ENCODE measurements at regions not wholly inside any gene's neighbourhood (a gene's known extent, or its start where the extent isn't known, plus 50 kb on each side); places are given as distances from the start of the nearest gene placed in this dataset.
A peak's percentile ranks its signal among the peaks of the same experiment; 100 is the strongest.

- Histone ChIP-seq H2AFZ (ENCODE audit: low read length, unreplicated experiment) (no peak overlapping the region), H3K4me3 (ENCODE audit: low read depth, low read length) (no peak overlapping the region), H3K79me2 (ENCODE audit: control insufficient read depth, insufficient read depth, low read length, unreplicated experiment) (no peaks in the 10 kb centered on the region), H3K4me1 (ENCODE audit: control insufficient read depth, insufficient read depth, low read length, unreplicated experiment) (no peaks in the 10 kb centered on the region), H3K27me3 (ENCODE audit: insufficient read depth, low read length) (no peaks in the 10 kb centered on the region), H3K36me3 (ENCODE audit: insufficient read depth, low read length) (no peaks in the 10 kb centered on the region), H3K27ac (ENCODE audit: low read depth, low read length) (no peak overlapping the region)
These were observed 1596.6 kb downstream of the SI start for GRCh38 chr3:163481738-163482137.

GRCh38 chr3:163476179-163476578 lies 1602.1 kb downstream of the SI start:
- Histone ChIP-seq H3K79me2 (ENCODE audit: control insufficient read depth, insufficient read depth, low read length, unreplicated experiment) (no peaks in the 10 kb centered on the region), H3K27ac (ENCODE audit: low read depth, low read length) (no peak overlapping the region), H3K4me3 (ENCODE audit: low read depth, low read length) (no peak overlapping the region), H2AFZ (ENCODE audit: low read length, unreplicated experiment) (no peak overlapping the region), H3K27me3 (ENCODE audit: insufficient read depth, low read length) (no peaks in the 10 kb centered on the region), H3K4me1 (ENCODE audit: control insufficient read depth, insufficient read depth, low read length, unreplicated experiment) (no peaks in the 10 kb centered on the region), H3K36me3 (ENCODE audit: insufficient read depth, low read length) (no peaks in the 10 kb centered on the region)

- Histone ChIP-seq H3K27ac (ENCODE audit: low read depth, low read length) (no peak overlapping the region), H3K36me3 (ENCODE audit: insufficient read depth, low read length) (no peaks in the 10 kb centered on the region), H3K4me3 (ENCODE audit: low read depth, low read length) (no peak overlapping the region), H2AFZ (ENCODE audit: low read length, unreplicated experiment) (no peak overlapping the region), H3K27me3 (ENCODE audit: insufficient read depth, low read length) (no peaks in the 10 kb centered on the region), H3K79me2 (ENCODE audit: control insufficient read depth, insufficient read depth, low read length, unreplicated experiment) (no peaks in the 10 kb centered on the region), H3K4me1 (ENCODE audit: control insufficient read depth, insufficient read depth, low read length, unreplicated experiment) (no peaks in the 10 kb centered on the region)
These were observed 1603.5 kb downstream of the SI start for GRCh38 chr3:163474766-163475165.

GRCh38 chr3:163468531-163469335 lies 1609.6 kb downstream of the SI start:
- H3K4me3 ChIP-seq (ENCODE audit: low read depth, low read length): no peak overlapping the region
- no peaks in the 10 kb centered on the region for H3K79me2 ChIP-seq (ENCODE audit: control insufficient read depth, insufficient read depth, low read length, unreplicated experiment)
- H3K36me3 ChIP-seq (ENCODE audit: insufficient read depth, low read length): no peaks in the 10 kb centered on the region
- no peaks in the 10 kb centered on the region for H3K4me1 ChIP-seq (ENCODE audit: control insufficient read depth, insufficient read depth, low read length, unreplicated experiment)
- H3K27me3 ChIP-seq (ENCODE audit: insufficient read depth, low read length): no peaks in the 10 kb centered on the region
- H3K27ac ChIP-seq (ENCODE audit: low read depth, low read length): no peak overlapping the region
- H2AFZ ChIP-seq (ENCODE audit: low read length, unreplicated experiment): no peak overlapping the region

- Histone ChIP-seq H3K27ac (ENCODE audit: low read depth, low read length) (no peak overlapping the region), H3K79me2 (ENCODE audit: control insufficient read depth, insufficient read depth, low read length, unreplicated experiment) (no peaks in the 10 kb centered on the region), H2AFZ (ENCODE audit: low read length, unreplicated experiment) (peak overlapping the region; percentile 75), H3K27me3 (ENCODE audit: insufficient read depth, low read length) (no peaks in the 10 kb centered on the region), H3K4me1 (ENCODE audit: control insufficient read depth, insufficient read depth, low read length, unreplicated experiment) (no peaks in the 10 kb centered on the region), H3K4me3 (ENCODE audit: low read depth, low read length) (peak overlapping the region; percentile 57), H3K36me3 (ENCODE audit: insufficient read depth, low read length) (no peaks in the 10 kb centered on the region)
These were observed 1615.8 kb downstream of the SI start for GRCh38 chr3:163462446-163462845.

GRCh38 chr3:163450698-163451097 lies 1627.6 kb downstream of the SI start:
- Histone ChIP-seq H3K79me2 (ENCODE audit: control insufficient read depth, insufficient read depth, low read length, unreplicated experiment) (no peaks in the 10 kb centered on the region), H2AFZ (ENCODE audit: low read length, unreplicated experiment) (no peak overlapping the region), H3K36me3 (ENCODE audit: insufficient read depth, low read length) (no peaks in the 10 kb centered on the region), H3K4me1 (ENCODE audit: control insufficient read depth, insufficient read depth, low read length, unreplicated experiment) (no peaks in the 10 kb centered on the region), H3K4me3 (ENCODE audit: low read depth, low read length) (no peak overlapping the region), H3K27ac (ENCODE audit: low read depth, low read length) (no peak overlapping the region), H3K27me3 (ENCODE audit: insufficient read depth, low read length) (no peaks in the 10 kb centered on the region)

- no peak overlapping the region for H3K27ac ChIP-seq (ENCODE audit: low read depth, low read length)
- H2AFZ ChIP-seq (ENCODE audit: low read length, unreplicated experiment): no peak overlapping the region
- H3K4me1 ChIP-seq (ENCODE audit: control insufficient read depth, insufficient read depth, low read length, unreplicated experiment): no peaks in the 10 kb centered on the region
- H3K36me3 ChIP-seq (ENCODE audit: insufficient read depth, low read length): no peaks in the 10 kb centered on the region; the same call in 1 of the 2 replicates
- H3K27me3 ChIP-seq (ENCODE audit: insufficient read depth, low read length): no peaks in the 10 kb centered on the region
- H3K79me2 ChIP-seq (ENCODE audit: control insufficient read depth, insufficient read depth, low read length, unreplicated experiment): no peaks in the 10 kb centered on the region
- no peak overlapping the region for H3K4me3 ChIP-seq (ENCODE audit: low read depth, low read length)
These were observed 1639.5 kb downstream of the SI start for GRCh38 chr3:163438760-163439159.

GRCh38 chr3:163422671-163423070 lies 1655.6 kb downstream of the SI start:
- no peaks in the 10 kb centered on the region for H3K79me2 ChIP-seq (ENCODE audit: control insufficient read depth, insufficient read depth, low read length, unreplicated experiment)
- H3K4me3 ChIP-seq (ENCODE audit: low read depth, low read length): no peak overlapping the region
- H3K27ac ChIP-seq (ENCODE audit: low read depth, low read length): no peak overlapping the region
- H3K4me1 ChIP-seq (ENCODE audit: control insufficient read depth, insufficient read depth, low read length, unreplicated experiment): no peaks in the 10 kb centered on the region
- H3K27me3 ChIP-seq (ENCODE audit: insufficient read depth, low read length): no peaks in the 10 kb centered on the region
- H3K36me3 ChIP-seq (ENCODE audit: insufficient read depth, low read length): no peaks in the 10 kb centered on the region
- H2AFZ ChIP-seq (ENCODE audit: low read length, unreplicated experiment): no peak overlapping the region

GRCh38 chr3:163391407-163392181 lies 1686.7 kb downstream of the SI start:
- Histone ChIP-seq H3K79me2 (ENCODE audit: control insufficient read depth, insufficient read depth, low read length, unreplicated experiment) (no peaks in the 10 kb centered on the region), H3K36me3 (ENCODE audit: insufficient read depth, low read length) (no peaks in the 10 kb centered on the region), H3K27me3 (ENCODE audit: insufficient read depth, low read length) (no peaks in the 10 kb centered on the region), H3K27ac (ENCODE audit: low read depth, low read length) (no peak overlapping the region), H3K4me3 (ENCODE audit: low read depth, low read length) (no peak overlapping the region), H2AFZ (ENCODE audit: low read length, unreplicated experiment) (no peak overlapping the region), H3K4me1 (ENCODE audit: control insufficient read depth, insufficient read depth, low read length, unreplicated experiment) (no peaks in the 10 kb centered on the region)

GRCh38 chr3:163384383-163384782 lies 1693.9 kb downstream of the SI start:
- Histone ChIP-seq H2AFZ (ENCODE audit: low read length, unreplicated experiment) (no peak overlapping the region), H3K27me3 (ENCODE audit: insufficient read depth, low read length) (no peaks in the 10 kb centered on the region)

GRCh38 chr3:163382183-163382582 lies 1696.1 kb downstream of the SI start:
- Histone ChIP-seq H3K27me3 (ENCODE audit: insufficient read depth, low read length) (no peaks in the 10 kb centered on the region), H3K36me3 (ENCODE audit: insufficient read depth, low read length) (no peaks in the 10 kb centered on the region), H3K27ac (ENCODE audit: low read depth, low read length) (no peak overlapping the region), H3K79me2 (ENCODE audit: control insufficient read depth, insufficient read depth, low read length, unreplicated experiment) (no peaks in the 10 kb centered on the region), H3K4me3 (ENCODE audit: low read depth, low read length) (no peak overlapping the region), H2AFZ (ENCODE audit: low read length, unreplicated experiment) (no peak overlapping the region), H3K4me1 (ENCODE audit: control insufficient read depth, insufficient read depth, low read length, unreplicated experiment) (no peaks in the 10 kb centered on the region)

More at GRCh38 chr3:163384383-163384782, 1693.9 kb downstream of the SI start:
- Histone ChIP-seq H3K27ac (ENCODE audit: low read depth, low read length) (no peak overlapping the region), H3K4me1 (ENCODE audit: control insufficient read depth, insufficient read depth, low read length, unreplicated experiment) (no peaks in the 10 kb centered on the region), H3K79me2 (ENCODE audit: control insufficient read depth, insufficient read depth, low read length, unreplicated experiment) (no peaks in the 10 kb centered on the region), H3K36me3 (ENCODE audit: insufficient read depth, low read length) (no peaks in the 10 kb centered on the region), H3K4me3 (ENCODE audit: low read depth, low read length) (no peak overlapping the region)
